ENCODE measurements at regions not wholly inside any gene's neighbourhood (a gene's known extent, or its start where the extent isn't known, plus 50 kb on each side); places are given as distances from the start of the nearest gene placed in this dataset.

GRCh38 chr6:113425977-113426660, 431.0 kb upstream of the MARCKS start:
- no peaks in the 10 kb centered on the region for H3K4me1 ChIP-seq
- H3K36me3 ChIP-seq, result no peaks in the 10 kb centered on the region
- H3K9me3 ChIP-seq, result no peaks in the 10 kb centered on the region
- DNase-seq (ENCODE audit: extremely low spot score), result no peak
- 94% methylated on average over 3 of the region's 3 CpGs for WGBS
- intact Hi-C loops (cut with DNase I), result loop anchor here (10.0 kb wide), 1 partner anchor 139 kb away; no protein-coding TSS in a partner anchor
- H3K4me3 ChIP-seq, result no peak overlapping the region
- no peak overlapping the region for H3K27ac ChIP-seq (replicated peaks in 1 of 4)
- no peaks in the 10 kb centered on the region for H3K27me3 ChIP-seq
- TF ChIP-seq POLR2A (IDR thresholded peaks at IDR 0.05; ENCODE audit: low read depth) (no peak), CTCF (IDR thresholded peaks at IDR 0.05) (no peak), POLR2AphosphoS5 (IDR thresholded peaks at IDR 0.05) (no peak), EP300 (IDR thresholded peaks at IDR 0.05) (no peak)

DNA sequence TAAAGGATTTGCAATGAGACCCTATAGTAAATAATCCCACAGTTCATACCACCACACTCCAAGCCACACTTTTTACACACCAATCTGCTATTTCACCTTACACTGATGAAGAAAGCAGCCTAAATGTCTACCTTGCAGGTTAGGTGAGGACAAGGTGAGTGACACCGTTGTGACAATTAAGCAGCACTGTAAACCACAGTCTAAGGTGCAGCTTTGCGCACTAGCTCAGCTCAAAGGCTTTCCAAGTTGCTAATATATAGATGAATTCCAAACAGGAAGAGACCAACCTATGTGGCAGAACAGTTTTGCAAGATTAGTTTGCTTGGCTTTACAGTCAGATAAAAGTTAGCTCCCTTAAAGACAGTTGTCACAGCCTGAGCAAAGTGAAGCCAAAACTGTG, 429.5 kb upstream of the MARCKS start:
- no peak overlapping the region for H3K4me3 ChIP-seq
- no peaks in the 10 kb centered on the region for H3K36me3 ChIP-seq
- no peaks in the 10 kb centered on the region for H3K27me3 ChIP-seq
- intact Hi-C loops (cut with DNase I), result loop anchor here (10.0 kb wide), 1 partner anchor 137 kb away; no protein-coding TSS in a partner anchor
- 97% methylated on average over 2 of the region's 2 CpGs for WGBS
- H3K27ac ChIP-seq (replicated peaks in 1 of 4), result no peak overlapping the region
- TF ChIP-seq POLR2AphosphoS5 (IDR thresholded peaks at IDR 0.05), result no peak
- no peak for TF ChIP-seq CTCF (IDR thresholded peaks at IDR 0.05)
- no peak for TF ChIP-seq POLR2A (IDR thresholded peaks at IDR 0.05; ENCODE audit: low read depth)
- TF ChIP-seq EP300 (IDR thresholded peaks at IDR 0.05), result no peak
- DNase-seq (ENCODE audit: extremely low spot score), result no peak
- no peaks in the 10 kb centered on the region for H3K9me3 ChIP-seq
- H3K4me1 ChIP-seq, result peaks cover 0 to 5% (median 2%) of the 10 kb centered on the region in 4 donors

- Histone ChIP-seq H3K4me1 (peaks cover 5 to 15% (median 13%) of the 10 kb centered on the region in 4 donors), H3K4me3 (no peak overlapping the region), H3K27me3 (no peaks in the 10 kb centered on the region), H3K9me3 (no peaks in the 10 kb centered on the region), H3K27ac (replicated peaks in 1 of 4) (no peak overlapping the region), H3K36me3 (no peaks in the 10 kb centered on the region)
- intact Hi-C loops (cut with DNase I), result loop anchor here (10.0 kb wide), 1 partner anchor 136 kb away; no protein-coding TSS in a partner anchor
- TF ChIP-seq POLR2AphosphoS5 (IDR thresholded peaks at IDR 0.05), result no peak
- TF ChIP-seq CTCF (IDR thresholded peaks at IDR 0.05), result no peak
- TF ChIP-seq POLR2A (IDR thresholded peaks at IDR 0.05; ENCODE audit: low read depth), result no peak
- no peak for TF ChIP-seq EP300 (IDR thresholded peaks at IDR 0.05)
- no peak for DNase-seq (ENCODE audit: extremely low spot score)
- WGBS, result 92% methylated on average over 4 of the region's 4 CpGs
These were observed 428.4 kb upstream of the MARCKS start for GRCh38 chr6:113428702-113429101.

- WGBS, result 64% methylated on average over 1 of the region's 1 CpG
- no peak for DNase-seq (ENCODE audit: extremely low spot score)
- H3K27ac ChIP-seq (replicated peaks in 1 of 4), result peak overlapping the region in 3 of 4 donors; percentile 39 to 40 (median 39)
- no peaks in the 10 kb centered on the region for H3K27me3 ChIP-seq
- H3K36me3 ChIP-seq, result no peaks in the 10 kb centered on the region
- no peak overlapping the region for H3K4me3 ChIP-seq
- no peak for TF ChIP-seq POLR2AphosphoS5 (IDR thresholded peaks at IDR 0.05)
- TF ChIP-seq EP300 (IDR thresholded peaks at IDR 0.05), result no peak
- TF ChIP-seq POLR2A (IDR thresholded peaks at IDR 0.05; ENCODE audit: low read depth), result no peak
- TF ChIP-seq CTCF (IDR thresholded peaks at IDR 0.05), result no peak
- H3K9me3 ChIP-seq, result no peaks in the 10 kb centered on the region
- intact Hi-C loops (cut with DNase I), result no loop called here
- peaks cover 5 to 24% (median 20%) of the 10 kb centered on the region in 4 donors for H3K4me1 ChIP-seq
These were observed 424.4 kb upstream of the MARCKS start for GRCh38 chr6:113432521-113433334.
